Lower leg skin (tissue), 3 donors: ENCODE measurements at regions not wholly inside any gene's neighbourhood (a gene's known extent, or its start where the extent isn't known, plus 50 kb on each side); places are given as distances from the start of the nearest gene placed in this dataset.

ENCODE experiments used
- CTCF ChIP-seq, 3 donors: fragments of 450-650 bp; IDR thresholded peaks; one replicate each; pipeline ENCODE4 v1.5.1; 2016; ENCODE audit warnings: antibody characterized with exemption in 3 of 3, mild to moderate bottlenecking in 3 of 3, moderate library complexity in 2 of 3
- POLR2A ChIP-seq, 2 donors: fragments of 450-650 bp; IDR thresholded peaks; one replicate each; pipeline ENCODE4 v1.6.1; 2016 to 2017; ENCODE audit warnings: antibody characterized with exemption in 2 of 2, mild to moderate bottlenecking in 1 of 2, moderate library complexity in 1 of 2

GRCh38 chr3:83093222-83093572, 1331.8 kb upstream of the GBE1 start:
- no peak for TF ChIP-seq CTCF (IDR thresholded peaks at IDR 0.05)
- no peak for TF ChIP-seq POLR2A (IDR thresholded peaks at IDR 0.05)
